HG02623 (cell line): ENCODE measurements at regions not wholly inside any gene's neighbourhood (a gene's known extent, or its start where the extent isn't known, plus 50 kb on each side); places are given as distances from the start of the nearest gene placed in this dataset.
"Not testable (repeated sequence)": the region's sequence is repeated elsewhere in the genome, so short reads cannot be mapped to it uniquely, and the experiment has no call there.

Experiments used
- ATAC-seq: cut with Tn5 transposase; IDR thresholded peaks from one replicate; pipeline ENCODE4 v1.9.1; 2021; ENCODE audit warnings: moderate library complexity; ENCODE audit not compliant: unreplicated experiment

- ATAC-seq, result no peak
These were observed 1361.9 kb downstream of the UQCRFS1 start for GRCh38 chr19:27851002-27851481.

GRCh38 chr19:27846944-27847343, 1366.0 kb downstream of the UQCRFS1 start:
- ATAC-seq, result no peak

- no peak for ATAC-seq
These were observed 1368.7 kb downstream of the UQCRFS1 start for GRCh38 chr19:27844261-27844660.

- no peak for ATAC-seq
These were observed 1369.1 kb downstream of the UQCRFS1 start for GRCh38 chr19:27843861-27844260.

GRCh38 chr19:27833031-27833430, 1379.9 kb downstream of the UQCRFS1 start:
- ATAC-seq, result no peak

GRCh38 chr19:27828829-27829228, 1384.1 kb downstream of the UQCRFS1 start:
- ATAC-seq, result no peak

GRCh38 chr19:27824108-27824507, 1388.8 kb downstream of the UQCRFS1 start:
- no peak for ATAC-seq

GRCh38 chr19:27822336-27822735, 1390.6 kb downstream of the UQCRFS1 start:
- no peak for ATAC-seq

- ATAC-seq, result no peak
These were observed 1391.4 kb downstream of the UQCRFS1 start for GRCh38 chr19:27821418-27822018.

GRCh38 chr19:27815985-27816384, 1397.0 kb downstream of the UQCRFS1 start:
- ATAC-seq, result no peak

- ATAC-seq, result not testable (repeated sequence)
These were observed 1398.1 kb downstream of the UQCRFS1 start for GRCh38 chr19:27814834-27815233.

GRCh38 chr19:27814274-27814673, 1398.7 kb downstream of the UQCRFS1 start:
- ATAC-seq, result not testable (repeated sequence)

- ATAC-seq, result no peak
These were observed 1406.4 kb downstream of the UQCRFS1 start for GRCh38 chr19:27806471-27807070.

GRCh38 chr19:27805848-27806247, 1407.1 kb downstream of the UQCRFS1 start:
- no peak for ATAC-seq

GRCh38 chr19:27802293-27802692, 1410.7 kb downstream of the UQCRFS1 start:
- ATAC-seq, result not testable (repeated sequence)

- no peak for ATAC-seq
These were observed 1416.4 kb downstream of the UQCRFS1 start for GRCh38 chr19:27796540-27796939.

GRCh38 chr19:27796073-27796472, 1416.9 kb downstream of the UQCRFS1 start:
- no peak for ATAC-seq

GRCh38 chr19:27795369-27795768, 1417.6 kb downstream of the UQCRFS1 start:
- no peak for ATAC-seq

GRCh38 chr19:27794494-27795042, 1418.4 kb downstream of the UQCRFS1 start:
- no peak for ATAC-seq

GRCh38 chr19:27793644-27794493, 1419.1 kb downstream of the UQCRFS1 start:
- peak; percentile 89 for ATAC-seq

GRCh38 chr19:27793128-27793643, 1419.8 kb downstream of the UQCRFS1 start:
- ATAC-seq, result peak; percentile 62
